H1 (cell line): ENCODE measurements at regions not wholly inside any gene's neighbourhood (a gene's known extent, or its start where the extent isn't known, plus 50 kb on each side); places are given as distances from the start of the nearest gene placed in this dataset.

Source experiments
- ATF2 ChIP-seq: IDR thresholded peaks from 2 replicates; pipeline ENCODE4 v1.6.1; 2012; ENCODE audit warnings: low read length, inconsistent platforms
- KDM1A ChIP-seq: fragments of 200-600, 300-600 bp; sonication (generic); IDR thresholded peaks from 2 replicates; pipeline ENCODE4 v1.7.1; 2016; ENCODE audit warnings: mild to moderate bottlenecking, low read length, borderline replicate concordance
- MAX ChIP-seq: IDR thresholded peaks from 2 replicates; pipeline ENCODE4 v1.6.1; 2012; ENCODE audit warnings: inconsistent platforms
- NANOG ChIP-seq: IDR thresholded peaks from 2 replicates; pipeline ENCODE4 v1.6.1; 2011; ENCODE audit warnings: low read length, low read depth, mild to moderate bottlenecking, inconsistent platforms; ENCODE audit not compliant: insufficient read depth, poor library complexity, severe bottlenecking
- SIRT6 ChIP-seq: IDR thresholded peaks from one replicate; pipeline ENCODE4 v1.7.1; 2012; ENCODE audit warnings: low read length, inconsistent platforms
- SRF ChIP-seq: IDR thresholded peaks from 2 replicates; pipeline ENCODE4 v1.6.1; 2011; ENCODE audit warnings: mild to moderate bottlenecking, low read depth, low read length, moderate library complexity

GRCh38 chr13:84865783-84866221 is 933.4 kb downstream of the SLITRK6 start (continued):
- TF ChIP-seq MAX (no peak), KDM1A (no peak), ATF2 (no peak), SRF (no peak), SIRT6 (no peak), NANOG (no peak)
